ENCODE measurements at regions not wholly inside any gene's neighbourhood (a gene's known extent, or its start where the extent isn't known, plus 50 kb on each side); places are given as distances from the start of the nearest gene placed in this dataset.
"Not testable (repeated sequence)": the region's sequence is repeated elsewhere in the genome, so short reads cannot be mapped to it uniquely, and the experiment has no call there.

GRCh38 chr4:188665491-188666457 is 526.5 kb downstream of the TRIML1 start:
- DNase-seq (ENCODE audit: low read depth), result no peak

- not testable (repeated sequence) for DNase-seq (ENCODE audit: low read depth)
Measured at GRCh38 chr4:188678691-188679090, 539.5 kb downstream of the TRIML1 start.

- no peak for DNase-seq (ENCODE audit: low read depth)
Measured at GRCh38 chr4:188680004-188680666, 540.9 kb downstream of the TRIML1 start.

- no peak for DNase-seq (ENCODE audit: low read depth)
Measured at GRCh38 chr4:188680667-188681063, 541.4 kb downstream of the TRIML1 start.

GRCh38 chr4:188682321-188682720 is 543.1 kb downstream of the TRIML1 start:
- no peak for DNase-seq (ENCODE audit: low read depth)

GRCh38 chr4:188683571-188683970 is 544.3 kb downstream of the TRIML1 start:
- no peak for DNase-seq (ENCODE audit: low read depth)

GRCh38 chr4:188688956-188689355 is 549.7 kb downstream of the TRIML1 start:
- DNase-seq (ENCODE audit: low read depth), result no peak

- no peak for DNase-seq (ENCODE audit: low read depth)
Measured at GRCh38 chr4:188691811-188692210, 552.6 kb downstream of the TRIML1 start.

GRCh38 chr4:188695261-188695660 is 556.0 kb downstream of the TRIML1 start:
- DNase-seq (ENCODE audit: low read depth), result no peak

- DNase-seq (ENCODE audit: low read depth), result no peak
Measured at GRCh38 chr4:188697243-188697642, 558.0 kb downstream of the TRIML1 start.

- DNase-seq (ENCODE audit: low read depth), result no peak
Measured at GRCh38 chr4:188701952-188702351, 562.7 kb downstream of the TRIML1 start.

- DNase-seq (ENCODE audit: low read depth), result no peak
Measured at GRCh38 chr4:188704288-188704687, 565.0 kb downstream of the TRIML1 start.

- DNase-seq (ENCODE audit: low read depth), result no peak
Measured at GRCh38 chr4:188707036-188707435, 567.8 kb downstream of the TRIML1 start.

- DNase-seq (ENCODE audit: low read depth), result no peak
Measured at GRCh38 chr4:188714501-188714900, 575.3 kb downstream of the TRIML1 start.

- no peak for DNase-seq (ENCODE audit: low read depth)
Measured at GRCh38 chr4:188714907-188715306, 575.7 kb downstream of the TRIML1 start.

- DNase-seq (ENCODE audit: low read depth), result no peak
Measured at GRCh38 chr4:188717661-188718060, 578.4 kb downstream of the TRIML1 start.

- no peak for DNase-seq (ENCODE audit: low read depth)
Measured at GRCh38 chr4:188719794-188720193, 580.6 kb downstream of the TRIML1 start.

- DNase-seq (ENCODE audit: low read depth), result no peak
Measured at GRCh38 chr4:188722911-188723310, 583.7 kb downstream of the TRIML1 start.

GRCh38 chr4:188727746-188728145 is 588.5 kb downstream of the TRIML1 start:
- no peak for DNase-seq (ENCODE audit: low read depth)

- DNase-seq (ENCODE audit: low read depth), result no peak
Measured at GRCh38 chr4:188728359-188728758, 589.1 kb downstream of the TRIML1 start.

- DNase-seq (ENCODE audit: low read depth), result no peak
Measured at GRCh38 chr4:188732131-188732530, 592.9 kb downstream of the TRIML1 start.

GRCh38 chr4:188735082-188735481 is 595.8 kb downstream of the TRIML1 start:
- DNase-seq (ENCODE audit: low read depth), result no peak
